ENCODE measurements at regions not wholly inside any gene's neighbourhood (a gene's known extent, or its start where the extent isn't known, plus 50 kb on each side); places are given as distances from the start of the nearest gene placed in this dataset.

- TF ChIP-seq, protein P1, sequence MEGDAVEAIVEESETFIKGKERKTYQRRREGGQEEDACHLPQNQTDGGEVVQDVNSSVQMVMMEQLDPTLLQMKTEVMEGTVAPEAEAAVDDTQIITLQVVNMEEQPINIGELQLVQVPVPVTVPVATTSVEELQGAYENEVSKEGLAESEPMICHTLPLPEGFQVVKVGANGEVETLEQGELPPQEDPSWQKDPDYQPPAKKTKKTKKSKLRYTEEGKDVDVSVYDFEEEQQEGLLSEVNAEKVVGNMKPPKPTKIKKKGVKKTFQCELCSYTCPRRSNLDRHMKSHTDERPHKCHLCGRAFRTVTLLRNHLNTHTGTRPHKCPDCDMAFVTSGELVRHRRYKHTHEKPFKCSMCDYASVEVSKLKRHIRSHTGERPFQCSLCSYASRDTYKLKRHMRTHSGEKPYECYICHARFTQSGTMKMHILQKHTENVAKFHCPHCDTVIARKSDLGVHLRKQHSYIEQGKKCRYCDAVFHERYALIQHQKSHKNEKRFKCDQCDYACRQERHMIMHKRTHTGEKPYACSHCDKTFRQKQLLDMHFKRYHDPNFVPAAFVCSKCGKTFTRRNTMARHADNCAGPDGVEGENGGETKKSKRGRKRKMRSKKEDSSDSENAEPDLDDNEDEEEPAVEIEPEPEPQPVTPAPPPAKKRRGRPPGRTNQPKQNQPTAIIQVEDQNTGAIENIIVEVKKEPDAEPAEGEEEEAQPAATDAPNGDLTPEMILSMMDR (IDR thresholded peaks at IDR 0.05; ENCODE audit: low read length): no peak
- no peak for TF ChIP-seq EZH2 (IDR thresholded peaks at IDR 0.05; ENCODE audit: borderline replicate concordance, low read length)
These were observed 182.2 kb downstream of the VCY1B start for GRCh38 chrY:14238277-14238676.
